T-cell (primary cell): ENCODE measurements at regions not wholly inside any gene's neighbourhood (a gene's known extent, or its start where the extent isn't known, plus 50 kb on each side); places are given as distances from the start of the nearest gene placed in this dataset.
"Not testable (repeated sequence)": the region's sequence is repeated elsewhere in the genome, so short reads cannot be mapped to it uniquely, and the experiment has no call there.

Experiments used
- ATAC-seq, 4 experiments: fragments of 200-7000 bp in 3 of 4; fragments of 150-1000 bp in 1 of 4; cut with Tn5 transposase; replicated peaks in 1 of 4; 1 replicate in 3 of 4; 2 replicates in 1 of 4; pipeline ENCODE4 v1.10.0; 2021; ENCODE audit warnings: moderate library complexity in 3 of 4, mild to moderate bottlenecking in 2 of 4, moderate number of reproducible peaks in 1 of 4
- CTCF ChIA-PET, 2 donors: fragments of 300-600 bp; sonication (Branson Sonifier 250); formaldehyde crosslinking; loops; one replicate each; lab custom pipeline; 2022; ENCODE audit warnings: antibody characterized with exemption in 2 of 2; lab: Charles Lee
- POLR2A ChIA-PET, 2 donors: fragments of 300-600 bp; sonication (Branson Sonifier 250); formaldehyde crosslinking; loops; one replicate each; lab custom pipeline; 2022; ENCODE audit warnings: antibody characterized with exemption in 2 of 2; lab: Charles Lee
- DNase-seq, 35 experiments: peaks; one replicate each; pipeline versions ENCODE4 v3.0.0 to v3.0.0-alpha.2; 2013 to 2023
- H3K27ac ChIP-seq: one replicate; pipeline ENCODE4 v1.5.1; 2013; ENCODE audit warnings: low read length
- H3K27me3 ChIP-seq, 2 experiments: replicated peaks in 1 of 2; 1 replicate in 1 of 2; 2 replicates in 1 of 2; pipeline versions ENCODE4 v1.6.1 to v1.7.0; 2013; ENCODE audit warnings: low read length in 1 of 2, mixed read lengths in 1 of 2; ENCODE audit not compliant: control insufficient read depth in 2 of 2, insufficient read depth in 2 of 2; ENCODE audit errors: extremely low read depth in 1 of 2
- H3K36me3 ChIP-seq, 2 donors: 1 replicate in 1 of 2; 2 replicates in 1 of 2; pipeline versions ENCODE4 v1.6.1 to v1.7.0; 2013; ENCODE audit warnings: low read length in 1 of 2; ENCODE audit not compliant: control insufficient read depth in 2 of 2, insufficient read depth in 1 of 2; ENCODE audit errors: extremely low read depth in 1 of 2
- H3K4me1 ChIP-seq, 2 experiments: 1 replicate in 1 of 2; 2 replicates in 1 of 2; pipeline versions ENCODE4 v1.6.1 to v1.7.0; 2013; ENCODE audit warnings: low read length in 2 of 2, mixed read lengths in 1 of 2; ENCODE audit not compliant: insufficient read depth in 2 of 2, control insufficient read depth in 1 of 2; ENCODE audit errors: extremely low read depth in 1 of 2
- H3K4me3 ChIP-seq, 2 donors: 1 replicate in 1 of 2; 2 replicates in 1 of 2; pipeline versions ENCODE4 v1.5.1 to v1.7.0; 2013; ENCODE audit warnings: mild to moderate bottlenecking in 2 of 2, low read length in 1 of 2, moderate library complexity in 1 of 2; ENCODE audit not compliant: control insufficient read depth in 1 of 2; ENCODE audit errors: extremely low read depth in 1 of 2
- H3K9me3 ChIP-seq: 2 replicates; pipeline ENCODE4 v1.7.0; 2013
- H3K27ac Mint-ChIP-seq, 2 donors: one replicate each; pipeline ENCODE4 v1.8.0; 2020 to 2021; ENCODE audit warnings: mild to moderate bottlenecking in 2 of 2, mixed read lengths in 2 of 2
- H3K27me3 Mint-ChIP-seq, 2 donors: one replicate each; pipeline ENCODE4 v1.8.0; 2021 to 2022; ENCODE audit warnings: mixed read lengths in 2 of 2
- H3K36me3 Mint-ChIP-seq: one replicate; pipeline ENCODE4 v1.8.0; 2021; ENCODE audit warnings: mixed read lengths
- H3K4me1 Mint-ChIP-seq, 3 donors: one replicate each; pipeline ENCODE4 v1.8.0; 2020 to 2022; ENCODE audit warnings: mixed read lengths in 3 of 3, mild to moderate bottlenecking in 1 of 3
- H3K4me3 Mint-ChIP-seq, 3 donors: one replicate each; pipeline ENCODE4 v1.8.0; 2020 to 2022; ENCODE audit warnings: mild to moderate bottlenecking in 3 of 3, mixed read lengths in 3 of 3, moderate library complexity in 3 of 3
- H3K9me3 Mint-ChIP-seq, 3 donors: one replicate each; pipeline ENCODE4 v1.8.0; 2020 to 2022; ENCODE audit warnings: mixed read lengths in 3 of 3
- WGBS: methylation state at CpG from one replicate; pipeline ENCODE4 v1.1.5; 2013; ENCODE audit warnings: missing lambda C conversion rate; ENCODE audit not compliant: insufficient coverage; 5-methylcytosine and 5-hydroxymethylcytosine counted together

- no peak overlapping the region for H3K27ac ChIP-seq
- no peak overlapping the region for H3K4me3 ChIP-seq
- Mint-ChIP-seq H3K27me3 (peaks cover 14 to 32% of the 10 kb centered on the region in 2 donors), H3K9me3 (no peaks in the 10 kb centered on the region), H3K27ac (no peak overlapping the region), H3K4me1 (peaks cover 0 to 2% (median 0%) of the 10 kb centered on the region in 3 donors), H3K4me3 (no peak overlapping the region), H3K36me3 (no peaks in the 10 kb centered on the region)
- no peak for ATAC-seq
- no peak for DNase-seq
- peaks cover 0 to 4% of the 10 kb centered on the region in 2 experiments for H3K27me3 ChIP-seq
- CTCF ChIA-PET = no interaction called here
- H3K9me3 ChIP-seq = no peaks in the 10 kb centered on the region
- no peaks in the 10 kb centered on the region for H3K4me1 ChIP-seq
- no peaks in the 10 kb centered on the region for H3K36me3 ChIP-seq
- WGBS = 20% methylated on average over 1 of the region's 3 CpGs
- POLR2A ChIA-PET = no interaction called here
These were observed 543.6 kb downstream of the TMEM121 start for GRCh38 chr14:106069804-106070625.

GRCh38 chr14:106080922-106081321, 554.5 kb downstream of the TMEM121 start:
- no peak overlapping the region for H3K4me3 Mint-ChIP-seq
- Histone ChIP-seq H3K27me3 (no peaks in the 10 kb centered on the region), H3K4me3 (no peak overlapping the region), H3K36me3 (no peaks in the 10 kb centered on the region), H3K27ac (no peak overlapping the region), H3K9me3 (no peaks in the 10 kb centered on the region), H3K4me1 (no peaks in the 10 kb centered on the region)
- POLR2A ChIA-PET = no interaction called here
- no peak for ATAC-seq
- no peak for DNase-seq
- H3K27me3 Mint-ChIP-seq = peaks cover 4 to 44% of the 10 kb centered on the region in 2 donors
- no peaks in the 10 kb centered on the region for H3K9me3 Mint-ChIP-seq
- WGBS = no CpG with 5 or more reads among the region's 4 CpGs
- CTCF ChIA-PET = interaction anchor here in 1 of 2 donors (0.6 kb wide), 1 partner anchor 13 kb away, joined by 3 read pairs; no protein-coding TSS in a partner anchor
- H3K36me3 Mint-ChIP-seq = no peaks in the 10 kb centered on the region
- H3K4me1 Mint-ChIP-seq = peaks cover 0 to 2% (median 2%) of the 10 kb centered on the region in 3 donors
- no peak overlapping the region for H3K27ac Mint-ChIP-seq

- 58% methylated on average over 2 of the region's 6 CpGs for WGBS
- H3K9me3 ChIP-seq, H3K4me1 Mint-ChIP-seq, H3K27ac Mint-ChIP-seq, POLR2A ChIA-PET, H3K9me3 Mint-ChIP-seq, H3K4me3 ChIP-seq, H3K36me3 Mint-ChIP-seq, DNase-seq, H3K4me1 ChIP-seq, H3K36me3 ChIP-seq, H3K27ac ChIP-seq, ATAC-seq, H3K4me3 Mint-ChIP-seq, H3K27me3 ChIP-seq: not testable (repeated sequence)
- peaks cover 4 to 44% of the 10 kb centered on the region in 2 donors for H3K27me3 Mint-ChIP-seq
- CTCF ChIA-PET = interaction anchor here in 1 of 2 donors (0.9 kb wide), 1 partner anchor 148 kb away, joined by 3 read pairs; no protein-coding TSS in a partner anchor
These were observed 555.3 kb downstream of the TMEM121 start for GRCh38 chr14:106081721-106082120.

- peaks cover 0 to 22% (median 13%) of the 10 kb centered on the region in 3 donors for H3K4me1 Mint-ChIP-seq
- no peak overlapping the region for H3K4me3 Mint-ChIP-seq
- H3K27me3 ChIP-seq = no peaks in the 10 kb centered on the region
- H3K9me3 Mint-ChIP-seq = no peaks in the 10 kb centered on the region
- H3K36me3 Mint-ChIP-seq = no peaks in the 10 kb centered on the region
- ATAC-seq (no peak), DNase-seq (no peak)
- ChIA-PET POLR2A (no interaction called here), CTCF (no interaction called here)
- H3K36me3 ChIP-seq = no peaks in the 10 kb centered on the region
- H3K27ac ChIP-seq = no peak overlapping the region
- no peak overlapping the region for H3K27ac Mint-ChIP-seq
- peaks cover 4 to 35% of the 10 kb centered on the region in 2 donors for H3K27me3 Mint-ChIP-seq
- H3K9me3 ChIP-seq = no peaks in the 10 kb centered on the region
- H3K4me3 ChIP-seq = no peak overlapping the region
- H3K4me1 ChIP-seq = peaks cover 3 to 17% of the 10 kb centered on the region in 2 experiments
- 60% methylated on average over 1 of the region's 2 CpGs for WGBS
These were observed 556.7 kb downstream of the TMEM121 start for GRCh38 chr14:106083082-106083481.

- ChIA-PET POLR2A (no interaction called here), CTCF (interaction anchor here in 1 of 2 donors (0.6 kb wide), 1 partner anchor 443 kb away, joined by 3 read pairs; no protein-coding TSS in a partner anchor)
- no peak overlapping the region for H3K27ac ChIP-seq
- ATAC-seq (peak in 2 of 4 experiments; percentile 55 to 56), DNase-seq (peak in 7 of 35 experiments; percentile 1 to 36 (median 2))
- H3K27me3 ChIP-seq = no peaks in the 10 kb centered on the region
- Mint-ChIP-seq H3K27ac (no peak overlapping the region), H3K9me3 (no peaks in the 10 kb centered on the region), H3K4me3 (no peak overlapping the region), H3K4me1 (peaks cover 0 to 35% (median 24%) of the 10 kb centered on the region in 3 donors), H3K36me3 (no peaks in the 10 kb centered on the region), H3K27me3 (peaks cover 0 to 5% of the 10 kb centered on the region in 2 donors)
- no peaks in the 10 kb centered on the region for H3K36me3 ChIP-seq
- H3K9me3 ChIP-seq = no peaks in the 10 kb centered on the region
- H3K4me1 ChIP-seq = peaks cover 5 to 23% of the 10 kb centered on the region in 2 experiments
- H3K4me3 ChIP-seq = no peak overlapping the region
- no CpG with 5 or more reads among the region's 8 CpGs for WGBS
These were observed 561.5 kb downstream of the TMEM121 start for GRCh38 chr14:106087837-106088236.

- peaks cover 5 to 23% of the 10 kb centered on the region in 2 experiments for H3K4me1 ChIP-seq
- H3K27ac Mint-ChIP-seq, ATAC-seq, H3K27me3 ChIP-seq, H3K9me3 Mint-ChIP-seq, H3K27ac ChIP-seq, POLR2A ChIA-PET, H3K4me3 ChIP-seq, H3K27me3 Mint-ChIP-seq, H3K36me3 ChIP-seq, H3K9me3 ChIP-seq, H3K36me3 Mint-ChIP-seq, H3K4me3 Mint-ChIP-seq: not testable (repeated sequence)
- peaks cover 0 to 35% (median 24%) of the 10 kb centered on the region in 3 donors for H3K4me1 Mint-ChIP-seq
- peak in 1 of 35 experiments; percentile 17 for DNase-seq
- WGBS = no CpG with 5 or more reads among the region's 3 CpGs
- CTCF ChIA-PET = interaction anchor here in 1 of 2 donors (1.2 to 1.4 kb wide), 2 partner anchors 9 to 31 kb away, joined by 3 read pairs; no protein-coding TSS in a partner anchor
These were observed 562.5 kb downstream of the TMEM121 start for GRCh38 chr14:106088860-106089259.
